Panc1 (cell line): ENCODE measurements at regions not wholly inside any gene's neighbourhood (a gene's known extent, or its start where the extent isn't known, plus 50 kb on each side); places are given as distances from the start of the nearest gene placed in this dataset.
"Not testable (repeated sequence)": the region's sequence is repeated elsewhere in the genome, so short reads cannot be mapped to it uniquely, and the experiment has no call there.

Experiments
- CTCF ChIP-seq: fragments of 450-650 bp; IDR thresholded peaks from 2 replicates; pipeline ENCODE4 v1.5.1; 2017; ENCODE audit warnings: mild to moderate bottlenecking
- POLR2AphosphoS5 ChIP-seq: IDR thresholded peaks from 2 replicates; pipeline ENCODE4 v1.6.1; 2012; ENCODE audit warnings: mild to moderate bottlenecking, low read depth, low read length, moderate library complexity

GRCh38 chr16:22585431-22585830 lies 74.7 kb downstream of the NPIPB5 start:
- not testable (repeated sequence) for TF ChIP-seq CTCF, POLR2AphosphoS5
